HAP-1 (cell line): ENCODE measurements at regions not wholly inside any gene's neighbourhood (a gene's known extent, or its start where the extent isn't known, plus 50 kb on each side); places are given as distances from the start of the nearest gene placed in this dataset.
"Not testable (repeated sequence)": the region's sequence is repeated elsewhere in the genome, so short reads cannot be mapped to it uniquely, and the experiment has no call there.

Experiments used
- DNase-seq, 2 experiments: peaks; one replicate each; pipeline ENCODE4 v3.0.0-alpha.2; 2016 to 2020; ENCODE audit warnings: low spot score in 2 of 2
- H3K27me3 ChIP-seq: fragments of 250-450 bp; sonication (Bioruptor Pico); 2 replicates; pipeline ENCODE4 v1.5.1; 2020; ENCODE audit warnings: low read depth, mild to moderate bottlenecking, moderate library complexity
- H3K36me3 ChIP-seq: fragments of 250-450 bp; sonication (Bioruptor Pico); replicated peaks from 2 replicates; pipeline ENCODE4 v1.5.1; 2020; ENCODE audit warnings: mild to moderate bottlenecking
- H3K4me1 ChIP-seq: fragments of 250-450 bp; sonication (Bioruptor Pico); 2 replicates; pipeline ENCODE4 v1.5.1; 2020; ENCODE audit warnings: mild to moderate bottlenecking
- H3K4me3 ChIP-seq: fragments of 250-450 bp; sonication (Bioruptor Pico); 2 replicates; pipeline ENCODE4 v1.5.1; 2020; ENCODE audit warnings: mild to moderate bottlenecking, moderate library complexity
- H3K9me3 ChIP-seq: fragments of 250-450 bp; sonication (Bioruptor Pico); 2 replicates; pipeline ENCODE4 v1.5.1; 2020; ENCODE audit warnings: mild to moderate bottlenecking, moderate library complexity
- in situ Hi-C: fragments of 300-500 bp; cut with MboI; formaldehyde crosslinking; loops from 3 replicates; pipeline ENCODE4 v1.14.3; 2020; ENCODE audit warnings: low sequenced_read_pairs, inconsistent platforms, mixed read lengths

DNA sequence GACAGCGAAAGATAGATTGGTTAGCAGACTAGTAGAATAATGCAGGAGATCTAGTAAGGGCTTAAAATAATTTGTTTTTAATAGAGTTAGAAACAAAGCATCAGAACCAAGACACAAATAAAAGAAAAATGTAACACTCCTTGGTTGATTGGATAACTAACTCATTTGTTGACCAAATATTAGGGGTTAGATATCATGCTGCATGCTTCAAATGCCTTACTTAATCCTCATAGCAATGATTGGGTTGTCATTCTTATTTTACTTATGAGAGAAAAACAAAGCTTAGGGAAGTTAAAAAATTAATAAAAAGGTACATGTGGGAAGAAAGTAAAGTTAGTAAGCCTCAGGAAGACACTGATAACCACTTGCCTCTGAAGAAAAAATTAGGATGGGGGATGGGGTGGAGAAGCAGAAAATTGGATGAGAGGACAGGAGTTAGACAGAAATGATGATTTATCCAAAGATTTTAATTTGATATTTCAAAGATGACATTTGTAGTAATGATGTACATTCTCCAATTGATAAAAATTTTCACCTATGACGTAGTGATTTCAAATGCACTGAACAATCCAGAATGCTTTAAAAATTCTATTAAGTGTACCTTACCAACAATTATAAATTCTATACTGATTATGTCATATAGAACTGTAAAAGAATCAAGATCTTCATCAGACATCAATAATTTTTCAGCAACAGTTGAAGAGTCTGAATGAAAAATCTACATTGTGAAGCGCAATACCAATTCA lies 374.7 kb downstream of the COL11A1 start:
- no peak for DNase-seq

DNA sequence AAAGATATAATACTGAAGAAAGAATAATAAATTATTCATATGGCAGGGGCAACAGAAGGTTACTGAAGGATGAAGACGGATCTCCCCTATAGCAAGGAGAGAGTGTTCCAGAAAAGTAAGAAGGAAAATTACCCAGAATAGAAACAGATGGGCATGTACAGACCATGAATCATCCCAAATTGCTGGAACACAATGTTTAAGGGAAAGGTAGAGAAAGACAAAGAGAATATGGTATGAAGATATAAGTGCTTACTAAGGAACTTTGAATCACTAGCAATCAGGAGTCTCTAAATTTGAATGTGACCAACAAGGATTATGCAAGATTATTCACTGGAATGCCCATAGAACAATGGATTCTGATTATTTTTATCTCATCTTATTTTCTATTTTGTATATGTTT lies 375.4 kb downstream of the COL11A1 start:
- no peaks in the 10 kb centered on the region for H3K27me3 ChIP-seq
- in situ Hi-C loops: no loop called here
- H3K9me3 ChIP-seq: no peaks in the 10 kb centered on the region
- H3K36me3 ChIP-seq: no peaks in the 10 kb centered on the region
- H3K4me1 ChIP-seq: peaks cover 11% of the 10 kb centered on the region
- DNase-seq: no peak
- H3K4me3 ChIP-seq: no peak overlapping the region

More for the DNA sequence above, 374.7 kb downstream of the COL11A1 start:
- H3K4me3 ChIP-seq: no peak overlapping the region
- no peaks in the 10 kb centered on the region for H3K9me3 ChIP-seq
- in situ Hi-C loops: no loop called here
- no peaks in the 10 kb centered on the region for H3K36me3 ChIP-seq
- peaks cover 11% of the 10 kb centered on the region for H3K4me1 ChIP-seq
- H3K27me3 ChIP-seq: no peaks in the 10 kb centered on the region

DNA sequence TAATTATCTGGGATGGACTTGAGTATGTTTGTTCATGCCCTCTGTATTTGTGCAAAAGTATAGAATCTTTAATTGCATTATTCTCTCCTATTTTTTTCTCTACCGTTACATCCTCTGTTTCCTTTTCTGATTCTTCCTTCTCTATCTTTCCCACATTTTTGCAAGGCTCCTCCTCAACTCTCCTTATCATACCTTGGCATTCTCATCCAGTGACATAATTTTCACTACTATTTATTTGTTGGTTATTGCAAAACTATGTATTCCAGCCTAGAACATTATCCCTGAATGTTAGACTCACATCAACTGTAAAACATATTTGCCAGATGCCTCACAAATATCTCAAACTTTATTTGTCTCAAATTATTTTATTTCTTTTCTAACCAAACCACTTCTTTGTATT lies 381.9 kb downstream of the COL11A1 start:
- DNase-seq: no peak
- in situ Hi-C loops: no loop called here
- H3K4me1 ChIP-seq: no peaks in the 10 kb centered on the region
- H3K4me3 ChIP-seq: no peak overlapping the region
- no peaks in the 10 kb centered on the region for H3K27me3 ChIP-seq
- no peaks in the 10 kb centered on the region for H3K36me3 ChIP-seq
- H3K9me3 ChIP-seq: no peaks in the 10 kb centered on the region

DNA sequence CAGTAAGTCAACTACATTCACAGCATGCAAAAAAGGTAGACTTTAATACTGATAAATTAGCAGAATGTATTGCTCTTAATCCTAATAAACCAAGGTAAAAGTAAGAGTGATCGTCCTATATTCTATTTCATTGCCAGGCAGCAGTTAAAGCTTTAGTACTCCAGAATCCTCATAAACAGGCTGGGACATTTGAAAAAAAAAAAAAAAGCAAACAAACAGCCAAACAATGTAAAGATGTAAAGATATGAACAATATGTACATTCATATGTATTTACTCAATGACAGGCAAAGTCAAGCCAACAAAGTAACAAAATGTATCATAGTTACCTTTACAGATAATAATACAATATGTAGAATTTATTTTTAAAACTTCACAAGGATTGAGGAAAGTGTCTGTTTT lies 383.6 kb downstream of the COL11A1 start:
- in situ Hi-C loops: no loop called here
- Histone ChIP-seq H3K4me3 (no peak overlapping the region), H3K36me3 (no peaks in the 10 kb centered on the region), H3K9me3 (no peaks in the 10 kb centered on the region), H3K27me3 (no peaks in the 10 kb centered on the region), H3K4me1 (no peaks in the 10 kb centered on the region)
- DNase-seq: no peak

DNA sequence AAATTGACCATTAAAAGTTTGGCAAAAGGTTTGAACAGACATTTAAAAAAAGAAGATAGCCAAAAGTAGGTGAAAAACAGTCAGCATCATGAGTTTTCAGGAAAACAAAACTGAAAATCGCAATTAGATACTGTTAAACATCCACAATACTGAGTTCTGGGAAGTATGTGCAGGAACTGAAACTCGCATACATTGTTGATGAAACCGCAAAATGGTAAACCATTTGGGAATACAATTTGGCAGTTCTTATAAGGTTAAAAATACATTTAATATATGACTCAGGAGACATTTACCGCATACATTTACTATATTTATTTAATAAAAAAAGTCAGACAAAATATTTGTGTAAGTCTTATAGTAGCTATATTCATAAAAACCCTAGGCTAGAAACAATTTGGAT lies 393.2 kb downstream of the COL11A1 start:
- Histone ChIP-seq H3K4me1 (no peaks in the 10 kb centered on the region), H3K36me3 (no peaks in the 10 kb centered on the region), H3K27me3 (no peaks in the 10 kb centered on the region), H3K4me3 (no peak overlapping the region), H3K9me3 (no peaks in the 10 kb centered on the region)
- no peak for DNase-seq
- in situ Hi-C loops: no loop called here

DNA sequence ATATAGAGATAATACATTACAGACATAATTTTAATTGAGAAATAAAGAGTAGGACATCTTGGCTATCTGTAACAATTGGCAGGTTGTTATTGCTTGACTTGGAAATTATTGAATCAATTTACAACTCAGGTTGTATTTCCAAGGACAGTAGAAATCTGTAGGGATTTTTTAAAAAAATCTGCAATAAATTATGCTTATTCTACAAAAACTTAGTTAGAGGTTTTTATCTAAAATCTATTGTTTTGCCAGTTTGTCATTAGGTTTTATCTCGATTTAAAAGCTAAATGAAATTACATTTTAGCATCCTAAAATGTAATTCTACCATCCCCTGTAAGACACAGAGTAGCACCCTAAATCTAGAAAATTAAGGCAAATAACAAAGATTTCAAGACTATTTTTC lies 408.8 kb downstream of the COL11A1 start:
- Histone ChIP-seq H3K27me3 (no peaks in the 10 kb centered on the region), H3K36me3 (no peaks in the 10 kb centered on the region), H3K4me1 (no peaks in the 10 kb centered on the region), H3K9me3 (no peaks in the 10 kb centered on the region), H3K4me3 (no peak overlapping the region)
- no peak for DNase-seq
- in situ Hi-C loops: no loop called here

DNA sequence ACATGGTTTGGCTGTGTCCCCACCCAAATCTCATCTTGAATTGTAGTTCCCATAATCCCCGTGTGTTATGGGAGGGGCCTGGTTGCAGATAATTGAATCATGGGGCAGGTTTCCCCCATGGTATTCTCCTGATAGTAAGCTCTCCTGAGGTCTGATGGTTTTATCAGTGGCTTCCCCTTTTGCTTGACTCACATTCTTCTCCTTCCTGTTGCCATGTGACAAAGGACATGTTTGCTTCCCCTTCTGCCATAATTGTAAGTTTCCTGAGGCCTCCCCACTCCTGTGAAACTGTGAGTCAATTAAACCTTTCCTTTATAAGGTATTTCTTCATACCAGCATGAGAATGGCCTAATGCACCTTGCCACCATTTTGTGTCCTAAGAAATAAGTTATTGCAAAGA lies 415.0 kb downstream of the COL11A1 start:
- Histone ChIP-seq H3K36me3 (no peaks in the 10 kb centered on the region), H3K4me3 (no peak overlapping the region), H3K9me3 (peaks cover 2% of the 10 kb centered on the region; the same call in 1 of the 2 replicates), H3K4me1 (no peaks in the 10 kb centered on the region), H3K27me3 (no peaks in the 10 kb centered on the region)
- DNase-seq: no peak
- in situ Hi-C loops: no loop called here

DNA sequence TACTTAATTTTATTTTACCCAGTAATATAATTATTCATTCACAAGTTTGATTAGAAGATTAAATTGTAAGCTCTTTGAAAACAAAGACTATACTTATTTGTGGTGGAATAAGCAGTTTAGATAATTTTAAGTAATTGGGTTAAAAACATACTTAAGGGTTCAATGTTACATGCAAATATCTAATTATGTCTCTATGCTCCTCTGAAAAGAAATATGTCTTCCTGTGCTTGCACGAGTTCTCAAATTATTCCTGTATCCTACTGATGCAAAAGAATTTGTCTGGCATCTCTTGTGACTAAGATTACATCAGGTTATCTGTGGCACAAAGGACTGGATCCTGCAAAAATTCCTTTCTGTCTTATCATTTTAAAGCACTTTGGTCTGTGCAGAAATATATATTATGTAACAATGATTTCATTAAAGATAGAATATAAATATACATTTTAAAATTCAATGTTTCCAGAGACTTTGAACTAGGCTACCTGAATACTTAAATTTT lies 416.7 kb downstream of the COL11A1 start:
- peaks cover 2% of the 10 kb centered on the region; the same call in 1 of the 2 replicates for H3K9me3 ChIP-seq
- H3K4me1 ChIP-seq: no peaks in the 10 kb centered on the region
- no peaks in the 10 kb centered on the region for H3K36me3 ChIP-seq
- H3K27me3 ChIP-seq: no peaks in the 10 kb centered on the region
- no peak for DNase-seq
- in situ Hi-C loops: no loop called here
- H3K4me3 ChIP-seq: no peak overlapping the region

DNA sequence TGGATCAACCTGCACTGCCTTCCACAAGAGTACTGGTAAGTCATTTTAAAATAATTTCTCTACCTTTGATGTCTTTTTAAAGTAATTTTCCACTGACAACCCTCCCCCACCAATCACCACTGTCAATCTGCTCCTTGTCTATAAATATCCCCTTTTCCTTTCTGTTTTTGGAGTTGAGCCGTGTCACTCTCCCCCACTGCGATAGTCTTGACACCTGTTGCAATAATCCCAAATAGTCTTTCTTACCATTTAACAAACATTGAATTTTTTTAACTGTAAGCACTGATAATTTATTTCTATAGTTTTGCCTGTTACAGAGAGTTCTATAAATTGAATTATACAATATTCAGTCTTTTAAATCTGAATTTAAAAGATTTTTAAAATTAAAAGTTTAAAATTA lies 420.9 kb downstream of the COL11A1 start:
- Histone ChIP-seq H3K9me3 (peaks cover 2% of the 10 kb centered on the region; the same call in 1 of the 2 replicates), H3K27me3 (no peaks in the 10 kb centered on the region), H3K4me1 (no peaks in the 10 kb centered on the region), H3K36me3 (no peaks in the 10 kb centered on the region), H3K4me3 (no peak overlapping the region)
- in situ Hi-C loops: no loop called here
- no peak for DNase-seq

DNA sequence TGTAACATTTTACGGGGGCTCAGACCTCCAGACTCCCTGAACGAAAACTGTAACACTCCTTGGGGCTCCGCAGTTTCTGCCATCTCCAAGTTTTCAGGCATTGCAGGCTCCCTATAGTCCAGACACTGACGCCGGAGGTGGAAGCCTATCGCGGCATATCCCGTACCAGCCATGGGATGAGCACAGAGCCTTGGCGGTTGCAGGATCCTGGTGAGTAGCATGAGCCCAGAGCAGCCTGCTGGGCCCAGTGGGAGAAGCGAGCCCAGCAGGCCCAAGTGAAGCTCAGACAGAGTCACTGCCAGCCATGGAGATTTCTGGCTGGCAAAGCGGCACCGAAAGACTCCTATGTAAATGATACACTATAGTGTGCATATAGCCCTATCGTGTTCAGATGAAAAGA lies 446.8 kb downstream of the COL11A1 start:
- Histone ChIP-seq H3K4me1 (no peaks in the 10 kb centered on the region), H3K36me3 (no peaks in the 10 kb centered on the region), H3K27me3 (no peaks in the 10 kb centered on the region), H3K9me3 (no peaks in the 10 kb centered on the region), H3K4me3 (no peak overlapping the region)
- in situ Hi-C loops: no loop called here
- DNase-seq: no peak

DNA sequence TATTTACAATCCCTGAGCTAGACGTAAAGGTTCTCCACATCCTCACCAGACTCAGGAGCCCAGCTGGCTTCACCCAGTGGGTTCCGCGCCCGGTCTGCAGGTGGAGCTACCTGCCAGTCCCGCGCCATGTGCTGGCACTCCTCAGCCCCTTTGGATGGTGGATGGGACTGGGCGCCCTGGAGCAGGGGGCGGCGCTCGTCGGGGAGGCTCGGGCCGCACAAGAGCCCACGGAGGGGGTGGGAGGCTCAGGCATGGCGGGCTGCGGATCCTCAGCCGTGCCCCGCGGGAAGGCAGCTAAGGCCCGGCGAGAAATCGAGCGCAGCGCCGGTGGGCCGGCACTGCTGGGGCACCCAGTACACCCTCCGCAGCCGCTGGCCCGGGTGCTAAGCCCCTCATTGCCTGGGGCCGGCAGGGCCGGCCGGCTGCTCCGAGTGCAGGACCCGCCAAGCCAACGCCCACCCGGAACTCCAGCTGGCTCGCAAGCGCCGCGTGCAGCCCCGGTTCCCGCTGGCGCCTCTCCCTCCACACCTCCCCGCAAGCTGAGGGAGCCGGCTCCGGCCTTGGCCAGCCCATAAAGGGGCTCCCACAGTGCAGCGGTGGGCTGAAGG lies 448.3 kb downstream of the COL11A1 start:
- H3K9me3 ChIP-seq, DNase-seq, in situ Hi-C loops, H3K4me3 ChIP-seq, H3K27me3 ChIP-seq, H3K4me1 ChIP-seq, H3K36me3 ChIP-seq: not testable (repeated sequence)

DNA sequence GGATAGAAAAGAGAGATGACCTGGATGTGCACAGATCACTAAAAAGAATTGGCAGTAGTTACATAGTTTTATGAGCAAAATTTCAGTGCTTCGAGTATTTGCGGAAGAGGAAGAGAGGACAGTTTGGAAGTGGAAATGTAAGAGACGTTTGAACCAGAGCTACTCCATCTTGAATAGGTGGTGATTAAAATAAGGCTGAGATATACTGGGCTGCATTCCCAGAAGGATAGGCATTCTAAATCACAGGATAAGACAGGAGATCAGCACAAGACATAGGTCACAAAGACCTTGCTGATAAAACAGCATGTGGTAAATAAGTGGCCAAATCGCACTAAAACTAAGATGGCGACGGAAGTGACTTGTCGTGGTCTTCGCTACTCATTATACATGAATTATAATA lies 453.3 kb downstream of the COL11A1 start:
- no peak overlapping the region for H3K4me3 ChIP-seq
- H3K36me3 ChIP-seq: no peaks in the 10 kb centered on the region
- in situ Hi-C loops: no loop called here
- no peak for DNase-seq
- H3K9me3 ChIP-seq: no peaks in the 10 kb centered on the region
- H3K4me1 ChIP-seq: no peaks in the 10 kb centered on the region
- no peaks in the 10 kb centered on the region for H3K27me3 ChIP-seq

DNA sequence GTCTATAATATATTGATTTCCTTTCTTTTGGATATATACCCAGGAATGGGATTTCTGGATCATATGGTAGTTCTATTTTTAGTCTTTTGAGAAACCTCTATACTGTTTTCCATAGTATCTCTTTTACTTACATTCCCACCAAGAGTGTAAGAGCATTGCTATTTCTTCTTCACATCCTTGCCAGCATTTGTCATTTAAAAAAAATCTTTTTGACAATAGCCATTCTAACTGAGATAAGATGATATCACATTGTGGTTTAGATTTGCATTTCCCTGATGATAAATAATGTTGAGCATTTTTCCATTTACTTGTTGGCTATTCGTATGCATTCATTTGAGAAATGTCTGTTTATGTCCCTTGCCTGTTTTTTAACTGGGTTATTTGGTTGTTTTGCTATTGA lies 467.4 kb downstream of the COL11A1 start:
- H3K36me3 ChIP-seq: no peaks in the 10 kb centered on the region
- in situ Hi-C loops: no loop called here

DNA sequence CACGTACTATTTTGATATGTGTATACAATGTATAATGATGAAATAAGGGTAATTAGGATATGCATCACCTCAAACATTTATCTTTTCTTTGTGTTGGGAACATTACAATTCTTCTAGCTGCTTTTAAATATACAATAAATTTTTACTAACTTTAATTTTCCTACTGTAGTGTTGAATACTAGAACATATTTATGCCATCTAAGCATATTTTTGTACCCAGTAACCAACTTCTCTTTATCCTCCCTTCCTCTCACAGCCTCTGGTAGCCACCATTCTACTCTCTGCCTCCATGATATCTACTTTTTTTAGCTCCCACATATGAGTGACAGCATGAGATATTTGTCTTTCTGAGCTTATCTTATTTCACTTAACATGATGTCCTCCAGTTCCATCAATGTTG lies 468.0 kb downstream of the COL11A1 start:
- H3K4me1 ChIP-seq: no peaks in the 10 kb centered on the region
- no peaks in the 10 kb centered on the region for H3K36me3 ChIP-seq
- in situ Hi-C loops: no loop called here

More for the DNA sequence above, 467.4 kb downstream of the COL11A1 start:
- Histone ChIP-seq H3K9me3 (no peaks in the 10 kb centered on the region), H3K4me3 (no peak overlapping the region), H3K27me3 (no peaks in the 10 kb centered on the region), H3K4me1 (no peaks in the 10 kb centered on the region)
- no peak for DNase-seq

More for the DNA sequence above, 468.0 kb downstream of the COL11A1 start:
- H3K9me3 ChIP-seq: no peaks in the 10 kb centered on the region
- no peaks in the 10 kb centered on the region for H3K27me3 ChIP-seq
- no peak for DNase-seq
- H3K4me3 ChIP-seq: no peak overlapping the region
